ENCODE measurements at regions not wholly inside any gene's neighbourhood (a gene's known extent, or its start where the extent isn't known, plus 50 kb on each side); places are given as distances from the start of the nearest gene placed in this dataset.

DNA sequence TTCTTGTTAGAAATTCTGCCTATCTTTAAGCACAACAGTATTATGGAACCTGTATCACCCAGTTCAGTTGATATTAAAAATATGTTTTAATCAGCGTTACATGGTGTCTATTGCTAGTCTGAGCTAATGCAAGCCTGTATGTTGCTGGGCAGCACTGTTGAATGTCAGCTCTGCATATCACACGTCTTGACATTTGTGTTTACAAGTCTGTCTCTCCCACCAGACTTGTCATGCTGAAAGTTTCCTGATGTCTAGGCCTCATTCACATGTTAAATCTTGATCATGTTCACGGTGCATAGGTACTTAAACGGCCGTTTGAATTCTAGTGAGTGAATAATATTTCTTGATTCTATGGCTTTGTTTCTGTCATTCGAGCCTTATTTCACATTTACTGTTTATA lies 385.0 kb downstream of the SOCS6 start:
- in situ Hi-C loops (cut with HindIII; ENCODE audit: low pct_unique_long_range_greater_than_20kb, low sequenced_read_pairs) (no loop called here), intact Hi-C loops (cut with micrococcal nuclease; ENCODE audit: unreplicated experiment) (no loop called here)
- Histone ChIP-seq H3K27me3 (ENCODE audit: control insufficient read depth, insufficient read depth, low read length) (no peaks in the 10 kb centered on the region), H3K9me3 (ENCODE audit: control insufficient read depth, insufficient read depth, low read depth, low read length) (no peaks in the 10 kb centered on the region), H3K4me3 (ENCODE audit: low read depth in 2 of 2, low read length in 2 of 2) (no peak overlapping the region), H3K4me1 (ENCODE audit: control insufficient read depth, insufficient read depth, low read length) (no peaks in the 10 kb centered on the region), H3K36me3 (ENCODE audit: control insufficient read depth, insufficient read depth, low read length) (no peaks in the 10 kb centered on the region), H3K27ac (ENCODE audit: low read length) (no peak overlapping the region)
- CTCF ChIA-PET, result no interaction called here
- DNase-seq (ENCODE audit: low read depth, low spot score), result no peak
- POLR2A ChIA-PET, result no interaction called here
- TF ChIP-seq, protein P1, sequence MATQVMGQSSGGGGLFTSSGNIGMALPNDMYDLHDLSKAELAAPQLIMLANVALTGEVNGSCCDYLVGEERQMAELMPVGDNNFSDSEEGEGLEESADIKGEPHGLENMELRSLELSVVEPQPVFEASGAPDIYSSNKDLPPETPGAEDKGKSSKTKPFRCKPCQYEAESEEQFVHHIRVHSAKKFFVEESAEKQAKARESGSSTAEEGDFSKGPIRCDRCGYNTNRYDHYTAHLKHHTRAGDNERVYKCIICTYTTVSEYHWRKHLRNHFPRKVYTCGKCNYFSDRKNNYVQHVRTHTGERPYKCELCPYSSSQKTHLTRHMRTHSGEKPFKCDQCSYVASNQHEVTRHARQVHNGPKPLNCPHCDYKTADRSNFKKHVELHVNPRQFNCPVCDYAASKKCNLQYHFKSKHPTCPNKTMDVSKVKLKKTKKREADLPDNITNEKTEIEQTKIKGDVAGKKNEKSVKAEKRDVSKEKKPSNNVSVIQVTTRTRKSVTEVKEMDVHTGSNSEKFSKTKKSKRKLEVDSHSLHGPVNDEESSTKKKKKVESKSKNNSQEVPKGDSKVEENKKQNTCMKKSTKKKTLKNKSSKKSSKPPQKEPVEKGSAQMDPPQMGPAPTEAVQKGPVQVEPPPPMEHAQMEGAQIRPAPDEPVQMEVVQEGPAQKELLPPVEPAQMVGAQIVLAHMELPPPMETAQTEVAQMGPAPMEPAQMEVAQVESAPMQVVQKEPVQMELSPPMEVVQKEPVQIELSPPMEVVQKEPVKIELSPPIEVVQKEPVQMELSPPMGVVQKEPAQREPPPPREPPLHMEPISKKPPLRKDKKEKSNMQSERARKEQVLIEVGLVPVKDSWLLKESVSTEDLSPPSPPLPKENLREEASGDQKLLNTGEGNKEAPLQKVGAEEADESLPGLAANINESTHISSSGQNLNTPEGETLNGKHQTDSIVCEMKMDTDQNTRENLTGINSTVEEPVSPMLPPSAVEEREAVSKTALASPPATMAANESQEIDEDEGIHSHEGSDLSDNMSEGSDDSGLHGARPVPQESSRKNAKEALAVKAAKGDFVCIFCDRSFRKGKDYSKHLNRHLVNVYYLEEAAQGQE (IDR thresholded peaks at IDR 0.05; ENCODE audit: insufficient read depth in 1 of 2, low read depth in 2 of 2, low read length in 1 of 2), result no peak
- TF ChIP-seq POLR2AphosphoS5 (IDR thresholded peaks at IDR 0.05; ENCODE audit: low read depth, low read length), result no peak
- no peak for TF ChIP-seq TCF7L2 (IDR thresholded peaks at IDR 0.05; ENCODE audit: low read depth, low read length)
- TF ChIP-seq SIN3A (IDR thresholded peaks at IDR 0.05; ENCODE audit: borderline replicate concordance, insufficient read depth, low read depth, low read length), result no peak
- TF ChIP-seq, protein P2, sequence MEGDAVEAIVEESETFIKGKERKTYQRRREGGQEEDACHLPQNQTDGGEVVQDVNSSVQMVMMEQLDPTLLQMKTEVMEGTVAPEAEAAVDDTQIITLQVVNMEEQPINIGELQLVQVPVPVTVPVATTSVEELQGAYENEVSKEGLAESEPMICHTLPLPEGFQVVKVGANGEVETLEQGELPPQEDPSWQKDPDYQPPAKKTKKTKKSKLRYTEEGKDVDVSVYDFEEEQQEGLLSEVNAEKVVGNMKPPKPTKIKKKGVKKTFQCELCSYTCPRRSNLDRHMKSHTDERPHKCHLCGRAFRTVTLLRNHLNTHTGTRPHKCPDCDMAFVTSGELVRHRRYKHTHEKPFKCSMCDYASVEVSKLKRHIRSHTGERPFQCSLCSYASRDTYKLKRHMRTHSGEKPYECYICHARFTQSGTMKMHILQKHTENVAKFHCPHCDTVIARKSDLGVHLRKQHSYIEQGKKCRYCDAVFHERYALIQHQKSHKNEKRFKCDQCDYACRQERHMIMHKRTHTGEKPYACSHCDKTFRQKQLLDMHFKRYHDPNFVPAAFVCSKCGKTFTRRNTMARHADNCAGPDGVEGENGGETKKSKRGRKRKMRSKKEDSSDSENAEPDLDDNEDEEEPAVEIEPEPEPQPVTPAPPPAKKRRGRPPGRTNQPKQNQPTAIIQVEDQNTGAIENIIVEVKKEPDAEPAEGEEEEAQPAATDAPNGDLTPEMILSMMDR (IDR thresholded peaks at IDR 0.05), result no peak
- BruUV-seq (replicated peaks), result no TSS peak
- ATAC-seq, result no peak

DNA sequence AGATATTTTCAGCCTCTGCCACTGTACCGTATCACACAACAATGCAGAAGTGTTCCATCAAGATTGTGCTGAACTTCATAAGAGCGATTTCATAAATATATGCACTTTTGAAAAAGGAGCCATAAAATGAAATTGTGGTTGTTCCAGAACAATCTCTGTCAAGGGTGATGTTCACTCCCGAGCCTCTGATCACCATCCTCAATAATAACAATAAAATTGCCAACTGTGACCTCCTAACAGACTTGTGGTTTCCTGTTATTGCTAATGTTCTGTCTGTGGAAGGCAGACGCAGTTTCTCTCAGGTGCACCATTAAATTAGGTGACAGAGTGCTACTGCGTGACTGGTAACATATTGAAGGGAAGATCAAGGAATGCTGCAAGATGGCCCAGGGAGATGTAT lies 383.7 kb downstream of the SOCS6 start:
- POLR2A ChIA-PET, result no interaction called here
- Histone ChIP-seq H3K27me3 (ENCODE audit: control insufficient read depth, insufficient read depth, low read length) (no peaks in the 10 kb centered on the region), H3K36me3 (ENCODE audit: control insufficient read depth, insufficient read depth, low read length) (no peaks in the 10 kb centered on the region), H3K4me1 (ENCODE audit: control insufficient read depth, insufficient read depth, low read length) (no peaks in the 10 kb centered on the region), H3K9me3 (ENCODE audit: control insufficient read depth, insufficient read depth, low read depth, low read length) (no peaks in the 10 kb centered on the region), H3K27ac (ENCODE audit: low read length) (no peak overlapping the region), H3K4me3 (ENCODE audit: low read depth in 2 of 2, low read length in 2 of 2) (no peak overlapping the region)
- ATAC-seq (no peak), DNase-seq (ENCODE audit: low read depth, low spot score) (no peak)
- in situ Hi-C loops (cut with HindIII; ENCODE audit: low pct_unique_long_range_greater_than_20kb, low sequenced_read_pairs), result no loop called here
- BruUV-seq (replicated peaks), result no TSS peak
- intact Hi-C loops (cut with micrococcal nuclease; ENCODE audit: unreplicated experiment), result no loop called here
- TF ChIP-seq, protein P1 (IDR thresholded peaks at IDR 0.05; ENCODE audit: insufficient read depth in 1 of 2, low read depth in 2 of 2, low read length in 1 of 2), result no peak
- TF ChIP-seq TCF7L2 (IDR thresholded peaks at IDR 0.05; ENCODE audit: low read depth, low read length), result no peak
- TF ChIP-seq, protein P2 (IDR thresholded peaks at IDR 0.05), result no peak
- no peak for TF ChIP-seq SIN3A (IDR thresholded peaks at IDR 0.05; ENCODE audit: borderline replicate concordance, insufficient read depth, low read depth, low read length)
- no peak for TF ChIP-seq POLR2AphosphoS5 (IDR thresholded peaks at IDR 0.05; ENCODE audit: low read depth, low read length)
- CTCF ChIA-PET, result no interaction called here
